ENCODE measurements at regions not wholly inside any gene's neighbourhood (a gene's known extent, or its start where the extent isn't known, plus 50 kb on each side); places are given as distances from the start of the nearest gene placed in this dataset.
A peak's percentile ranks its signal among the peaks of the same experiment; 100 is the strongest.

DNA sequence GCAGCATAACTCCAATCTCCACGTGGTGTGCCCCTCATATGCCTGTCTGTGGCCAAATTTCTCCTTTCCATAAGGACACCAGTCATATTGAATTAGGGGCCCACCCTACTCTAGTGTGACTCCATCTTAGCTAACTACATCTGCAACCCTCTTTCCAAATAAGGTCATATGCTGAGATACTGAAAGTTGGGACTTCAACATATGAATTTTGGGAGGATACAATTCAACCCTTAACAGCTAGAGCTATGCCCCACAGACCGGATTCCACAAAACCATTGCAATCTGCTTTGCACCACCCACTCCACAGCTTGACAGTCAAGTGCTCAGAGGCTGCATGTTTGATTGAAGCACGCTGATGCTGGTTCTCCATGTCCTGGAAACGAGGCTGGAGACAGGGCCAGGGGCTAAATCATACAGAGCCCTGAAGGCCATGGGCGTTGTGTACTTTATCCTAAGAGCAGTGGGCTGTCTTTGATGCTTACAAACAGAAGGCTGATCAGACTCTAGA lies 122.8 kb downstream of the MTX3 start:
- DNase-seq: no peak

DNA sequence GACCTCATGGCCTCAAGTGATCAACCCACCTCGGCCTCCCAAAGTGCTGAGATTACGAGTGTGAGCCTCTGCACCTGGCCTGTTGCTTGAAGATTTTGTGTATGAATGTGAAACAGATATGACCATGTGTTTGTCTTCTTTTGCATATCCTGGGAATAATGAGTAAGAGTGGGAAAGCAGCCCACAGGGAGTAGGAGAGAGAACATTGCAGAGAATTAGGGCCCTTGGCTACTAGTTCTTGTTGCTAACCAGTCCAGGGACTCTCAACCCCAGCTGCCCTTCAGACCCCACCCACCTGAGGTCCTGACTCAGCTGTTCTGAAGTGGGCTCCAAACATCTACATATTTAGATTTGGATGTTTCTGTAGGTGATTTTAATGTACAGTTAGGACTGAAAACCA lies 125.5 kb downstream of the MTX3 start:
- DNase-seq: peak in 1 of 2 experiments; percentile 8

DNA sequence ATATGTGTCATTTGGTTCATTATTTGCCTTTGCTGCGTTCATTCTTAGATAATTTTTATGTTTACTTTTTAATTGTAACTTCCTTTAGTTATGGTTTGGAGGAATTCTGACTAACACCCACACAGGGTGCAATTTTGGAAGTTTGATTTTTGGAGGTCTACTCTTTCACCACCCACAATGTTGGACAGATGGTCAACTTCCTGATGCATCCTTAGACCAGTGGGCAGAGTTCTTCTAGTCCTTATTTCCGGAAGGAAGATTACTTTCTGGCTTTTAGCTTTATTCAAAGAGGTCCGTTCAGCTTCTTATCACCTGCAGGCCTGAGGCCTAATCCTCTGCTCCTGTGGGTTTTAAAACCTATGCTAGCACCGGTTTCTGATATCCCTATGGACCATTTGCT lies 126.7 kb downstream of the MTX3 start:
- DNase-seq: no peak

GRCh38 chr5:79859588-79859987 lies 131.5 kb downstream of the MTX3 start:
- DNase-seq: no peak

DNA sequence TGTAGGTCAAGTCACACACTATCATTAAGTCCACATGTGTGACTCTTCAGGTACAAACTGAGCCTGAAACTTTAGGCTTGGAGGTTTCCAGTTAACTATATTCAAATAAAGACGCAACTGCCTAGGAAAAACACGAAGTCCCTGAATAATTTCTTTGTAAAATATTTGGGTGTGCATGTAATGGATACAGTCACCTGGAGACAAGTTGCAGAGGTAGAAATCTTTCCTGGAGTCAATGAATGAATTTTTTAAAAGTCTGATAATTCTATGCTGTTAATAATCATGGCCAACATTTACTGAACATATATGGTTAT lies 132.7 kb downstream of the MTX3 start:
- no peak for DNase-seq

DNA sequence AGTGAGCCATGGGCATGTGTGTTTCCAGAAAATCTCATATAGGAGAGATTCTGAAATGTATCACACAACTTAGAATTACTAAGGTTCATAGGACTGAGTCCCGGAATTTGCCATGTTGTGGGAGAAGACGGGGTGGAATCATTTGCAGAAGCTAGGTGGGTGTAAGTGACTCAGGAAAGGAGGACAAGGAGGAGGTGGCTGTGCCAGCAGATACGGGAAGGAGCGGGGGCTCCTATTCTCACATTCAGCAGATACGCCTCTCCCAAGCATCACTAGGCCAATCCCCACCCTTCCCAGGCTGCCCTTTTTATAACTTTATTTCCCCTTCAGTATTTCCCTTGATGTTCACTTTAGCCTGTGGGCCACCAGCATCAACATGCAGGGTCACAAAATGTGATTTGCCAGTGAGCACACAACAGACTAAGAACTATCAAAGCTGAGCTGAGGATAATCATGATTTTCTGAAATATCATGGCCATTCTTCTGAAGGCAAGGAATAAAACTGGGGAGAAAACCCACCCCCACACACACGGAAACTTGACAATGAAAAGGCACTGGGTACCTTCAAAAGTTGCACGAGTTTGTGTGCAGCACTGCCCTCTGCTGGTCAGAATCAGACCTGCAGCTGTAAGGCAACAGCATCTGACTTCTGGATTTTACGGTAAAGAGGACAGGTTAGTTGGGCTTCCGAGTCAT lies 133.2 kb downstream of the MTX3 start:
- DNase-seq: peak in 1 of 2 experiments; percentile 56

DNA sequence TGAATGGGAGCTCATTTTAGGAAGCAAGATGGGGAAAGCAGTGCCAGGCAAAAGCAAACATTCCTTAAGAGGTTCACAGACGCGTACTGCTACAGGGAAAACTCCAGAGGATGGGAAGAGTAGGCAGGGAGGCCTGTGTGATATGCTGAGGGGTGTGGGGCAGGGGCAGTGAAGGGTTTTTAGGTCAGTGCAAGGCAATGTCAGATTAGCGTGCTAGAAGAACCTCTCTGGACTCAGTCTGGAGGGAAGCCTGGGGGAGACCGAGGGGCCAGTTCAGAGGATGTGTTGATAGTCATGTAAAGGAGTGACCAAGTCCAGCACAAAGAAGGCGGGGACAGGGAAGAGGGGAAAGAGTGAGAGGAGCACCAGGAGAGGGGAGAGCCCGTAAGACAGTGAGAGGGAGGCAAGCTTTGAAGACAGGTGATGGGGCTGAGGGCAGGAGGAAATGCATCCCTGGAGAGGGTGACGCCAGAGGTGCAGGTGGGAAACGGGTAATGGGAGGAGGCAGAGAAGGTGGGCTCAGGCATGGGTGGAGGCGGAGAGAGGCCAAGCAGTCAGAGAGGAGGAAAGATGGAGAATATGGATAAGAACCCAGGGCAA lies 134.5 kb downstream of the MTX3 start:
- no peak for DNase-seq

DNA sequence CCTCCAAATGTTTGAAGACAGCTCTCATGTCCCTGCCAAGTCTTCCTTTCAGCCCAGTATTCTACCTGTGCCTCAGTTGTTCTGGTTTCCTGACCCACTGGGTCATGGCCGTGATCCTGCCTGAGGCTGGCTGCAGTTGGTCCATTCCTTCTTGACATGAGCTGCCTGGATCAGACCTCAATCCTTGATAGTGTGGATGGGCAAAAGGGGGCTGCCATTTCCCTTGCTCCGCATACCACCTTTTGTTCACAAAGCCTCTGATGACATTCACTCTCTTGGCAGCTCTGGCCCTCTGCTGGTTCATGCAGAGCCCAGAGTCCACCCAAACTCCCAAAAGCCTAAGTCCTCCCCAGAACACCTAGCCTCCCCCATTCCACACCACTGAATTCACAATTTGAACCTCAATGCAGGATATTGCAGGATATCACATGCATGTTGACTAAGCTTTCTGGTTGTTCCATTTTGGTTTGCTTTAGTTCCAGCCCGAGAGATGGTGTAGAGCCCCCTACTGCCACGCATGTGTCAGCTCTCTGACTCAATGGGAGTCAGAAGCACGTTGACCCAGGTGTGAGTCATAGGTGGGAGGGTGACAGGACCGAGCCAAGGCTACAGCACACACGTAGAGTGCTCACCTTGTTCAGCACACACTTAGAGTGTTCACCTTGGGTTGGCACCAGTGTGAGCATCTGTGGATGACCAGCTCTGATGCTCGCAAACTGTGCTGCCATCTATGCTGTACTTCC lies 137.2 kb downstream of the MTX3 start:
- no peak for DNase-seq

DNA sequence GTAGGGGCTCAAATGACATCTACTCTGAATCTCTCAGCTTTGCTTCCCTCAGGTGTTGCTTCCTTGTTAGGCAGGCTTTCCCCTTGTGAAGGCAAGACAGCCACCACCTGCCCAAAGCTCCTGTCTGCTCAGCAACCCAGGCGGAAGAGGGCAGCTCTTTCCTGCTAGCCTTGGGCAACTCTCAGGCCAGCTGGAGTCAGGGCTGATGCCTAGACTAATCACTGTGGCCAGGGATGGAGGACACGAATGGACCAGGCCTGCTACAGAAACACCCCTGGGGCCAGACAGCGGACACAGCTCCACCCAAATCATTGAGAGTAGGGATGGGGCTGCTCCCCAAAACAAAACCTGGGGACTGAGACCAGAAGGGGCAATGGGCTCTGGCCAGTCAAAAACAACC lies 138.0 kb downstream of the MTX3 start:
- no peak for DNase-seq

DNA sequence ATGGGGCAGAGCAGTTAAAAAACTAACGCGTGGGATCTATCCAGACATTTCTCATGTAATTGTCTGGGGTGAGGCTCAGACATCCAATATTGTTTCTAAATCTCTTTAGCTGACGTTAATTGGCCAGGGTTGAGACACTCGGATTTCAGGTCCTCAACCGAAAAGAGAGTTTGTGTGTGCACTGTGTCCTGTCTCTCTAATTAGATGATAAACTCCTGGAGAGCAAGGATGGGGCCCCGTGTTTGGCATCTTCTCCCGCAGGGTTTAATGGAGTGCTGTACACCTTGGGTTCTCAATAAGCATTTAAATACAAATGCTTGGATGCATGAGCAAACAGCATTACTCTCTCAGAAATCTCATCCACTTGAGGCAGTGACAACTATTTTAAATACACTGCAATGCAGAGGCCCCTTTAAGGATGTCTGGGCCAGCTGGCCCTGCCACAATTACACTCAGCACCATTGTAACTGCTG lies 139.6 kb downstream of the MTX3 start:
- DNase-seq: no peak

- no peak for DNase-seq
Observed at GRCh38 chr5:79850941-79851340, 140.1 kb downstream of the MTX3 start.

DNA sequence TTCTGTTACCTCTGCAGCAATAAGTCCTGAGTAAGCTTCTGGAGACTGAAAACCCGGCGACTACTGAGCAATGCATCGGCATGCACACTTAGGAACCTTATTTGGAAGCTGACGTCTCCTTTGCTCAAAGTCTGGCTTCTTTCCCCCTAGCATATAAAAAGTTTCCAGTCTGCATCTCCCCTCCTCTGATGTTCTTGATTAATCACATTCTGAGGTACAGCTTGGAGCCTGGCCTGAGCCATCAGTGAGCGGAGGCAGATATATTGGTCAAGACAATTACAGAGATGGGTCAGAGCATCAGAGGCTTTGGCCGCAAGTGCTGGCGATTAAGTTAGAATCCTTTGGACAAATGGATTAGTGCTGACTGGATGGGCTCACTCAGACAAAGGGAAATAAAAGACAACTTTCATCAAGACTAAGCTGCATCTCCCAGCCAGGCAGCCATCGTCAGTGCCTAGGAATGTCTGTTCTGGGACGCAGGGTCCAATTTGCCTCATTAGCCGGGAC lies 140.7 kb downstream of the MTX3 start:
- DNase-seq: no peak

GRCh38 chr5:79849486-79850315 lies 141.4 kb downstream of the MTX3 start:
- DNase-seq: no peak
